Keratinocyte (primary cell): ENCODE measurements at regions not wholly inside any gene's neighbourhood (a gene's known extent, or its start where the extent isn't known, plus 50 kb on each side); places are given as distances from the start of the nearest gene placed in this dataset.

ENCODE experiments used
- DNase-seq: peaks from one replicate; pipeline ENCODE4 v3.0.0-alpha.2; 2011; ENCODE audit warnings: low read depth, missing footprints, low spot score
- FAIRE-seq: peaks from 2 replicates; lab custom pipeline; 2011; peaks lifted over from hg19 to GRCh38; lab: Jason Lieb, UNC
- H2AFZ ChIP-seq: 2 replicates; pipeline ENCODE4 v1.6.0; 2012; ENCODE audit warnings: low read length, control low read depth, inconsistent platforms; ENCODE audit not compliant: control insufficient read depth
- H3K27ac ChIP-seq: 2 replicates; pipeline ENCODE4 v1.5.1; 2011; ENCODE audit warnings: low read length; ENCODE audit not compliant: control insufficient read depth, insufficient read depth
- H3K27me3 ChIP-seq: 3 replicates; pipeline ENCODE4 v1.6.0; 2011; ENCODE audit warnings: low read length; ENCODE audit not compliant: control insufficient read depth, insufficient read depth; ENCODE audit errors: extremely low read depth
- H3K36me3 ChIP-seq, 2 experiments: 2 replicates in 1 of 2; 3 replicates in 1 of 2; pipeline ENCODE4 v1.5.1; 2011; ENCODE audit warnings: low read length in 2 of 2, mild to moderate bottlenecking in 1 of 2; ENCODE audit not compliant: control insufficient read depth in 2 of 2, insufficient read depth in 2 of 2; ENCODE audit errors: extremely low read depth in 1 of 2
- H3K4me1 ChIP-seq: 3 replicates; pipeline ENCODE4 v1.5.1; 2011; ENCODE audit warnings: low read length; ENCODE audit not compliant: control insufficient read depth, insufficient read depth; ENCODE audit errors: extremely low read depth
- H3K4me2 ChIP-seq: 3 replicates; pipeline ENCODE4 v1.6.0; 2011; ENCODE audit warnings: low read depth, low read length; ENCODE audit not compliant: control insufficient read depth, insufficient read depth; ENCODE audit errors: extremely low read depth
- H3K4me3 ChIP-seq, 3 experiments: fragments of 200-600 bp in 1 of 3; sonication (generic) in 1 of 3; 2 replicates in 2 of 3; 3 replicates in 1 of 3; pipeline ENCODE4 v1.5.1; 2011 to 2016; ENCODE audit warnings: low read length in 3 of 3, mild to moderate bottlenecking in 3 of 3, control low read depth in 2 of 3, inconsistent platforms in 1 of 3, low read depth in 1 of 3, mixed read lengths in 1 of 3, mixed run types in 1 of 3, moderate library complexity in 1 of 3; ENCODE audit not compliant: control insufficient read depth in 2 of 3, insufficient read depth in 2 of 3; ENCODE audit errors: extremely low read depth in 1 of 3
- H3K79me2 ChIP-seq: 2 replicates; pipeline ENCODE4 v1.6.0; 2012; ENCODE audit warnings: low read length; ENCODE audit not compliant: control insufficient read depth, insufficient read depth
- H3K9ac ChIP-seq: 3 replicates; pipeline ENCODE4 v1.6.0; 2011; ENCODE audit warnings: low read length; ENCODE audit not compliant: control insufficient read depth, insufficient read depth; ENCODE audit errors: extremely low read depth
- H3K9me1 ChIP-seq: 3 replicates; pipeline ENCODE4 v1.6.0; 2011; ENCODE audit warnings: low read length; ENCODE audit not compliant: control insufficient read depth, insufficient read depth; ENCODE audit errors: extremely low read depth
- H3K9me3 ChIP-seq: 2 replicates; pipeline ENCODE4 v1.5.1; 2012; ENCODE audit warnings: low read depth, low read length; ENCODE audit not compliant: control insufficient read depth
- H4K20me1 ChIP-seq: 3 replicates; pipeline ENCODE4 v1.6.0; 2011; ENCODE audit warnings: low read length; ENCODE audit not compliant: control insufficient read depth, insufficient read depth; ENCODE audit errors: extremely low read depth
- CTCF ChIP-seq, 3 experiments: IDR thresholded peaks in 1 of 3; conservative IDR thresholded peaks in 1 of 3; optimal IDR thresholded peaks in 1 of 3; 2 replicates in 2 of 3; 3 replicates in 1 of 3; pipeline versions ENCODE3 to v1.5.1; 2011; ENCODE audit warnings: low read length in 3 of 3, mild to moderate bottlenecking in 3 of 3, moderate library complexity in 2 of 3, control low read depth in 1 of 3, inconsistent platforms in 1 of 3; ENCODE audit not compliant: insufficient read depth in 2 of 3; ENCODE audit errors: extremely low read depth in 1 of 3
- EZH2 ChIP-seq: IDR thresholded peaks from one replicate; pipeline ENCODE4 v1.6.1; 2012; ENCODE audit warnings: inconsistent platforms, mild to moderate bottlenecking, low read length, moderate library complexity
- dilution Hi-C: fragments of 300-500 bp; cut with MboI; formaldehyde crosslinking; loops from one replicate; pipeline ENCODE4 v1.7.0; 2020; ENCODE audit warnings: low sequenced_read_pairs; ENCODE audit not compliant: extremely low pct_ligation_motif_present

- Histone ChIP-seq H2AFZ (no peak overlapping the region), H3K27me3 (no peaks in the 10 kb centered on the region), H4K20me1 (no peaks in the 10 kb centered on the region), H3K36me3 (no peaks in the 10 kb centered on the region), H3K4me3 (no peak overlapping the region), H3K79me2 (no peaks in the 10 kb centered on the region), H3K4me1 (no peaks in the 10 kb centered on the region), H3K9me1 (no peaks in the 10 kb centered on the region), H3K4me2 (no peak overlapping the region), H3K27ac (no peak overlapping the region), H3K9me3 (no peaks in the 10 kb centered on the region), H3K9ac (no peak overlapping the region)
- TF ChIP-seq CTCF (optimal IDR thresholded peaks at IDR 0.05 in 1 of 3, IDR thresholded peaks at IDR 0.05 in 1 of 3, conservative IDR thresholded peaks at IDR 0.05 in 1 of 3; ENCODE audit: extremely low read depth in 1 of 3, insufficient read depth in 2 of 3, low read length in 3 of 3) (no peak), EZH2 (no peak)
- FAIRE-seq (no peak), DNase-seq (no peak)
- dilution Hi-C loops, result no loop called here
These were observed 243.9 kb upstream of the SLC30A5 start for GRCh38 chr5:68849906-68850305.

GRCh38 chr5:68861099-68861498 is 232.7 kb upstream of the SLC30A5 start:
- dilution Hi-C loops, result no loop called here
- no peaks in the 10 kb centered on the region for H3K9me1 ChIP-seq
- no peak for TF ChIP-seq CTCF (optimal IDR thresholded peaks at IDR 0.05 in 1 of 3, IDR thresholded peaks at IDR 0.05 in 1 of 3, conservative IDR thresholded peaks at IDR 0.05 in 1 of 3; ENCODE audit: extremely low read depth in 1 of 3, insufficient read depth in 2 of 3, low read length in 3 of 3)
- TF ChIP-seq EZH2, result no peak

More at GRCh38 chr5:68861099-68861498, 232.7 kb upstream of the SLC30A5 start:
- Histone ChIP-seq H3K27me3 (no peaks in the 10 kb centered on the region), H3K9me3 (no peaks in the 10 kb centered on the region), H3K4me2 (no peak overlapping the region), H3K36me3 (no peaks in the 10 kb centered on the region), H4K20me1 (no peaks in the 10 kb centered on the region), H3K9ac (no peak overlapping the region), H3K4me1 (no peaks in the 10 kb centered on the region), H3K79me2 (no peaks in the 10 kb centered on the region), H3K27ac (no peak overlapping the region), H2AFZ (no peak overlapping the region), H3K4me3 (no peak overlapping the region)
- FAIRE-seq (no peak), DNase-seq (no peak)
